ENCODE measurements at regions not wholly inside any gene's neighbourhood (a gene's known extent, or its start where the extent isn't known, plus 50 kb on each side); places are given as distances from the start of the nearest gene placed in this dataset.

DNA sequence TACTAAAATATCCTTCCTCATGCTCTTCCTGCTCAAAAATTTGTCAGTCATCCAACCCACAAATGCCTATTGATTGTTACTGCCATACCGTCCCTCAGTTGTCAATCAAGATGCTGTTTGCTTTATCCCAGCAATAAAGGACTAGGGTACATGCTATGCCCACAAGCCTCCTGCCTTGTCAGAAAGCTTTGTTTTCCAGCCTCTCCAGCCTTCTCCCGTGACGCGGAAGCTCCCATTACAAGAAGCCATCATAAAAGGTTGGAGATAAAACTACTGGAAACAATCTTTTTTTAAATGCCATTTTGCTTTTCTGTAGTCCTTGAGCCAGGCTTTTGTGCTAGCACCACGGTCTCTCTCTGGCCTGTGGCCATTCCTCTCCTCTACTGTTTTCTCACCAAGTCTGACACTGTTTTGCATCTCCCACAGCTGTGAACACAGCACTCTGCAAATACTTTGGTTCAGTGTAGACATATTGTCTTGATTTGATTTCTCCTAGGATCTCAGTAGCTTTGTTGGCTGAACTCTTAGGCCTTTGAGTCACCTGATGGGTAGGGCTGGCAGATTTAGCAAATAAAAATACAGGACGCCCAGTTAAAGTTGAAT, 495.7 kb upstream of the JARID2 start:
- no peak overlapping the region for H3K27ac ChIP-seq (replicated peaks)
- H3K4me3 ChIP-seq (replicated peaks; ENCODE audit: insufficient read depth, low read length): no peak overlapping the region
- no peak for TF ChIP-seq POLR2AphosphoS5 (IDR thresholded peaks at IDR 0.05; ENCODE audit: low read depth)
- TF ChIP-seq, protein P1, sequence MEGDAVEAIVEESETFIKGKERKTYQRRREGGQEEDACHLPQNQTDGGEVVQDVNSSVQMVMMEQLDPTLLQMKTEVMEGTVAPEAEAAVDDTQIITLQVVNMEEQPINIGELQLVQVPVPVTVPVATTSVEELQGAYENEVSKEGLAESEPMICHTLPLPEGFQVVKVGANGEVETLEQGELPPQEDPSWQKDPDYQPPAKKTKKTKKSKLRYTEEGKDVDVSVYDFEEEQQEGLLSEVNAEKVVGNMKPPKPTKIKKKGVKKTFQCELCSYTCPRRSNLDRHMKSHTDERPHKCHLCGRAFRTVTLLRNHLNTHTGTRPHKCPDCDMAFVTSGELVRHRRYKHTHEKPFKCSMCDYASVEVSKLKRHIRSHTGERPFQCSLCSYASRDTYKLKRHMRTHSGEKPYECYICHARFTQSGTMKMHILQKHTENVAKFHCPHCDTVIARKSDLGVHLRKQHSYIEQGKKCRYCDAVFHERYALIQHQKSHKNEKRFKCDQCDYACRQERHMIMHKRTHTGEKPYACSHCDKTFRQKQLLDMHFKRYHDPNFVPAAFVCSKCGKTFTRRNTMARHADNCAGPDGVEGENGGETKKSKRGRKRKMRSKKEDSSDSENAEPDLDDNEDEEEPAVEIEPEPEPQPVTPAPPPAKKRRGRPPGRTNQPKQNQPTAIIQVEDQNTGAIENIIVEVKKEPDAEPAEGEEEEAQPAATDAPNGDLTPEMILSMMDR (IDR thresholded peaks at IDR 0.05; ENCODE audit: insufficient read depth, low read length): no peak
- TF ChIP-seq SPI1 (IDR thresholded peaks at IDR 0.05; ENCODE audit: borderline replicate concordance, low read depth): no peak
- TF ChIP-seq, protein P2, sequence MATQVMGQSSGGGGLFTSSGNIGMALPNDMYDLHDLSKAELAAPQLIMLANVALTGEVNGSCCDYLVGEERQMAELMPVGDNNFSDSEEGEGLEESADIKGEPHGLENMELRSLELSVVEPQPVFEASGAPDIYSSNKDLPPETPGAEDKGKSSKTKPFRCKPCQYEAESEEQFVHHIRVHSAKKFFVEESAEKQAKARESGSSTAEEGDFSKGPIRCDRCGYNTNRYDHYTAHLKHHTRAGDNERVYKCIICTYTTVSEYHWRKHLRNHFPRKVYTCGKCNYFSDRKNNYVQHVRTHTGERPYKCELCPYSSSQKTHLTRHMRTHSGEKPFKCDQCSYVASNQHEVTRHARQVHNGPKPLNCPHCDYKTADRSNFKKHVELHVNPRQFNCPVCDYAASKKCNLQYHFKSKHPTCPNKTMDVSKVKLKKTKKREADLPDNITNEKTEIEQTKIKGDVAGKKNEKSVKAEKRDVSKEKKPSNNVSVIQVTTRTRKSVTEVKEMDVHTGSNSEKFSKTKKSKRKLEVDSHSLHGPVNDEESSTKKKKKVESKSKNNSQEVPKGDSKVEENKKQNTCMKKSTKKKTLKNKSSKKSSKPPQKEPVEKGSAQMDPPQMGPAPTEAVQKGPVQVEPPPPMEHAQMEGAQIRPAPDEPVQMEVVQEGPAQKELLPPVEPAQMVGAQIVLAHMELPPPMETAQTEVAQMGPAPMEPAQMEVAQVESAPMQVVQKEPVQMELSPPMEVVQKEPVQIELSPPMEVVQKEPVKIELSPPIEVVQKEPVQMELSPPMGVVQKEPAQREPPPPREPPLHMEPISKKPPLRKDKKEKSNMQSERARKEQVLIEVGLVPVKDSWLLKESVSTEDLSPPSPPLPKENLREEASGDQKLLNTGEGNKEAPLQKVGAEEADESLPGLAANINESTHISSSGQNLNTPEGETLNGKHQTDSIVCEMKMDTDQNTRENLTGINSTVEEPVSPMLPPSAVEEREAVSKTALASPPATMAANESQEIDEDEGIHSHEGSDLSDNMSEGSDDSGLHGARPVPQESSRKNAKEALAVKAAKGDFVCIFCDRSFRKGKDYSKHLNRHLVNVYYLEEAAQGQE (IDR thresholded peaks at IDR 0.05; ENCODE audit: insufficient replicate concordance, low read depth): no peak
- TF ChIP-seq GABPA (IDR thresholded peaks at IDR 0.05; ENCODE audit: low read depth): no peak
- H3K27me3 ChIP-seq (ENCODE audit: insufficient read depth, poor library complexity, severe bottlenecking): no peaks in the 10 kb centered on the region
- DNase-seq (ENCODE audit: low read depth in 1 of 2, low spot score in 1 of 2): no peak

DNA sequence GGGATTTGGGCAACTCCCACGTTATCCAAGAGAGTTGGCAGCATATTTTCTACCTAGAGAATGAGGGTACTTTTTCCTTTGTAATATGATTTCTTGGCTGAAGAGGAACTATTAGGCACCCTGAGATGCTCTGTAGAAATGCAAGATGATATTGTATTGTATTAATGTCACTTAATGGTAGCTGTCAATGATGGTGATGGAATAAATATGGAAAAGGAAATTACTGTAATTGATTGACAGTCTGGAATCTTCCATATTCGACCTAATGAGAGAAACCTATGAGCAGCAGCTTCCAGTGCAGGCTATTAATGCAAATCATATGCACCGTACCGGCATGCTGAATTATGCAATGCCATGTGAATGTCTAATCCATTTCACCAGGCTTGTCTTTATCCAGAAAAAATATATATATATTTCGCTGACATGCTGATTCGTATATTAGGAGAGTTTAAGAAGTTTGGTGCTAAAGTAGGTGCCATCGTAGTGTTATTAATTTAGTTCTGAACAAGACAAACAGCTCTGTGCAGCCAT, 494.2 kb upstream of the JARID2 start:
- Histone ChIP-seq H3K4me3 (replicated peaks; ENCODE audit: insufficient read depth, low read length) (no peak overlapping the region), H3K27me3 (ENCODE audit: insufficient read depth, poor library complexity, severe bottlenecking) (no peaks in the 10 kb centered on the region), H3K27ac (replicated peaks) (no peak overlapping the region)
- TF ChIP-seq GABPA (IDR thresholded peaks at IDR 0.05; ENCODE audit: low read depth): no peak
- TF ChIP-seq, protein P1 (IDR thresholded peaks at IDR 0.05; ENCODE audit: insufficient read depth, low read length): no peak
- TF ChIP-seq SPI1 (IDR thresholded peaks at IDR 0.05; ENCODE audit: borderline replicate concordance, low read depth): no peak
- no peak for TF ChIP-seq POLR2AphosphoS5 (IDR thresholded peaks at IDR 0.05; ENCODE audit: low read depth)
- TF ChIP-seq, protein P2 (IDR thresholded peaks at IDR 0.05; ENCODE audit: insufficient replicate concordance, low read depth): no peak
- DNase-seq (ENCODE audit: low read depth in 1 of 2, low spot score in 1 of 2): no peak

DNA sequence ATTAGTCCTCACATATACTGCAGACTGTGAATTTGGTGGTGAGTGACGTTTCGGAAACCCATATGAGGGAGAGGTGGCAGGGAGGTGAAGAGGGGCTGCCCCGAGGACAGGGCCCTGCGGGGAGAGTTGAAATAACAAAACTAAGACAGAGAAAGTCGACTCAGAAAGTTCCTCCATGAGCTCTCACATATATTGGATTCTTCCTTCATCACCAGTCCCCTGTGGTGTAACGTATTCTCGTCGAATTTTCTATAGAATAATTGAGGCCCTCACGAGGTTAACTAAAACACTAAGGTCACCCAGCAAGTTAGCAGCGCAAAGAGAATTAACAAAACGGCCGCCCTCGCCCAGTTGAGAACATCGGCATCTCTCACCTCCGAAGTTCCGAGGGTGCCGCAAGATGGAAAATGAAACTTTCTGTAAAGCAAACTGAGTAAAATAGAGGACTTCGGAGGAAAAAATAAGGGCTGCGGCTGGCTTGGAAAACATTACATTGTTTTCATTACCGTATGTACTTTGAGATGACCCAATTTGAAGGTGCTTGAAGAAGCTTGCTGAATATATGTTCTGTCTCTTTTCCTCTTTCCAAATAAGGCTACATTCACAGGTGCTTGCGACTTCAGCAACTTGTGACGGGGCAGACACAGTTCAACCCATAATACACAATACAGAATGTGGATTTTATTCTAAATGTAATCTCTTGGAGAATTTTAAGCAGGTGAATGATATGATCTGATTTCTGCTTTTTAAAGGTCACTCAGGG, 490.9 kb upstream of the JARID2 start:
- no peaks in the 10 kb centered on the region for H3K27me3 ChIP-seq (ENCODE audit: insufficient read depth, poor library complexity, severe bottlenecking)
- DNase-seq (ENCODE audit: low read depth in 1 of 2, low spot score in 1 of 2): no peak
- no peak overlapping the region for H3K4me3 ChIP-seq (replicated peaks; ENCODE audit: insufficient read depth, low read length)
- TF ChIP-seq, protein P1 (IDR thresholded peaks at IDR 0.05; ENCODE audit: insufficient read depth, low read length): no peak
- TF ChIP-seq POLR2AphosphoS5 (IDR thresholded peaks at IDR 0.05; ENCODE audit: low read depth): no peak
- H3K27ac ChIP-seq (replicated peaks): no peak overlapping the region

Measured in HL-60 (cell line).